ENCODE measurements at regions not wholly inside any gene's neighbourhood (a gene's known extent, or its start where the extent isn't known, plus 50 kb on each side); places are given as distances from the start of the nearest gene placed in this dataset.

DNA sequence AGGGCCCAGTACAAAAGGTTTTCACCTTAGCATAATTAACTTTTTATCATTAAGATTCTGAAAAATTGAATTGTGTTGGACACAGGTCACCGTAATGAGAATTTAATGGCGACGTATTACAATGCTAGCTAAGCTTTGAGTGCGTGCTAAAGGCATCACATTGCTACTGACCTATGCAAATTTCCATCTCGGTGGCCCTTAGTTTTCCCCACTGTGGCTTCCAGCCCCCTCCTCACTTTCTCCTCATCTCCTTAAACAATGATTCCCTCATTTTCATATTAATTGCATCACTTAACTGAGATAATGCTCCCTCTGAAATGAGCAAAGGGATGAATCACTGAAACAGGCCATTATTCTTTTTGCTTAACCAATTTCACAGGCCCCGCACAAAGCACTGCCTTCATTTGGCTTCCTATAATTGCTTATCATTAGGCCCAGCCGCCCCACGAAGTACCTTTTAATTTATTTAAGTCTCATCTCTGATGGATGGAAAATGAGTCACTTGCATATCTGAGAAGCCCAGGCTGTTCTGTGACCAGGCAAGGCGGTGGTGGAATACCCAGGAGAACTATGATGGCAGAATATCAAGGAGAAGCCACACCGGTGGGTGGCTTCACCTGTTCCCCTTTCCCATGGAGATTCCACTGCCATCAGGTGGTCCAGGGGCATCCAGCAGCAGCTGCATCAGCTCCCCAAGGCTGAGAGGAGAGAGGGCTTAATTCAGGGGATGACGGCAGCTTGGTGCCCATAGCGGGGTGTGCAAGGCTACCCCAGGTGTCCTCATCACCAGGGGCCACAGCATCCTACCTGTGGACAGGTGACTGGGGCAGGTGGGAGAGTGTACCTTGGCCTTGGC, 223.8 kb upstream of the BOD1L1 start:
- intact Hi-C loops (cut with DNase I) = no loop called here
- 82% methylated on average over 12 of the region's 12 CpGs for WGBS

DNA sequence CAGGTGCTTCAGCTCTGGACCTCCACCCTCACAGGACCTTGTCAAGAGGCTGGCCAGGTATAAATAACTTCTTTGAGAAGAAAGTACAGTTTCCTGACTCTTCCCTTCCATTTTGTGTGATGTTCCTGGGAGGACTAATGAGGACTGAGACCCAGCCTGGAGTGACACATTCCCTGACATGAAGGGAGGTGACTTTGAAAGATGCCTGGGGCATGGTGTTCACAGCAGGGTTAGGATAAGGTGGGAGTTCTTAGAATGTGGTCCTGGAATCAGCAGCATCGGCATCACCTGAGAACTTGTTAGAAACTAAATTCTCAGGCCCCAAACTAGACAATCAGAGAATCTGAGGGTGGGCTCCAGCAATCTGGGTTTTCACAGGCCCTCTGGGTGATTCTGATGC, 224.9 kb upstream of the BOD1L1 start:
- DNase-seq (ENCODE audit: low spot score) = no peak
- Histone ChIP-seq H3K9me3 (no peaks in the 10 kb centered on the region), H3K27ac (no peak overlapping the region), H3K36me3 (no peaks in the 10 kb centered on the region), H3K27me3 (replicated peaks; ENCODE audit: insufficient read depth) (no peaks in the 10 kb centered on the region), H3K4me3 (no peak overlapping the region), H3K4me1 (replicated peaks) (no peaks in the 10 kb centered on the region)
- TF ChIP-seq POLR2AphosphoS5 (IDR thresholded peaks at IDR 0.05) = no peak
- no peak for TF ChIP-seq POLR2A (IDR thresholded peaks at IDR 0.05)
- TF ChIP-seq, protein P1, sequence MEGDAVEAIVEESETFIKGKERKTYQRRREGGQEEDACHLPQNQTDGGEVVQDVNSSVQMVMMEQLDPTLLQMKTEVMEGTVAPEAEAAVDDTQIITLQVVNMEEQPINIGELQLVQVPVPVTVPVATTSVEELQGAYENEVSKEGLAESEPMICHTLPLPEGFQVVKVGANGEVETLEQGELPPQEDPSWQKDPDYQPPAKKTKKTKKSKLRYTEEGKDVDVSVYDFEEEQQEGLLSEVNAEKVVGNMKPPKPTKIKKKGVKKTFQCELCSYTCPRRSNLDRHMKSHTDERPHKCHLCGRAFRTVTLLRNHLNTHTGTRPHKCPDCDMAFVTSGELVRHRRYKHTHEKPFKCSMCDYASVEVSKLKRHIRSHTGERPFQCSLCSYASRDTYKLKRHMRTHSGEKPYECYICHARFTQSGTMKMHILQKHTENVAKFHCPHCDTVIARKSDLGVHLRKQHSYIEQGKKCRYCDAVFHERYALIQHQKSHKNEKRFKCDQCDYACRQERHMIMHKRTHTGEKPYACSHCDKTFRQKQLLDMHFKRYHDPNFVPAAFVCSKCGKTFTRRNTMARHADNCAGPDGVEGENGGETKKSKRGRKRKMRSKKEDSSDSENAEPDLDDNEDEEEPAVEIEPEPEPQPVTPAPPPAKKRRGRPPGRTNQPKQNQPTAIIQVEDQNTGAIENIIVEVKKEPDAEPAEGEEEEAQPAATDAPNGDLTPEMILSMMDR (IDR thresholded peaks at IDR 0.05) = no peak
- WGBS = 80% methylated on average over 1 of the region's 1 CpG
- intact Hi-C loops (cut with DNase I) = no loop called here

More for the DNA sequence above, 223.8 kb upstream of the BOD1L1 start:
- TF ChIP-seq, protein P1 (IDR thresholded peaks at IDR 0.05) = no peak
- TF ChIP-seq POLR2A (IDR thresholded peaks at IDR 0.05) (no peak), POLR2AphosphoS5 (IDR thresholded peaks at IDR 0.05) (no peak)
- no peaks in the 10 kb centered on the region for H3K4me1 ChIP-seq (replicated peaks)
- H3K27ac ChIP-seq = no peak overlapping the region
- no peak for DNase-seq (ENCODE audit: low spot score)
- H3K27me3 ChIP-seq (replicated peaks; ENCODE audit: insufficient read depth) = no peaks in the 10 kb centered on the region
- H3K4me3 ChIP-seq = no peak overlapping the region
- no peaks in the 10 kb centered on the region for H3K9me3 ChIP-seq
- no peaks in the 10 kb centered on the region for H3K36me3 ChIP-seq

- intact Hi-C loops (cut with DNase I) = no loop called here
- Histone ChIP-seq H3K27me3 (replicated peaks; ENCODE audit: insufficient read depth) (no peaks in the 10 kb centered on the region), H3K4me1 (replicated peaks) (no peaks in the 10 kb centered on the region), H3K9me3 (no peaks in the 10 kb centered on the region), H3K27ac (no peak overlapping the region), H3K4me3 (no peak overlapping the region), H3K36me3 (no peaks in the 10 kb centered on the region)
- DNase-seq (ENCODE audit: low spot score) = no peak
- TF ChIP-seq POLR2AphosphoS5 (IDR thresholded peaks at IDR 0.05) (no peak), POLR2A (IDR thresholded peaks at IDR 0.05) (no peak)
- TF ChIP-seq, protein P1 (IDR thresholded peaks at IDR 0.05) = no peak
- WGBS = 92% methylated on average over 5 of the region's 5 CpGs
Observed at GRCh38 chr4:13856387-13856786, 228.9 kb upstream of the BOD1L1 start.

DNA sequence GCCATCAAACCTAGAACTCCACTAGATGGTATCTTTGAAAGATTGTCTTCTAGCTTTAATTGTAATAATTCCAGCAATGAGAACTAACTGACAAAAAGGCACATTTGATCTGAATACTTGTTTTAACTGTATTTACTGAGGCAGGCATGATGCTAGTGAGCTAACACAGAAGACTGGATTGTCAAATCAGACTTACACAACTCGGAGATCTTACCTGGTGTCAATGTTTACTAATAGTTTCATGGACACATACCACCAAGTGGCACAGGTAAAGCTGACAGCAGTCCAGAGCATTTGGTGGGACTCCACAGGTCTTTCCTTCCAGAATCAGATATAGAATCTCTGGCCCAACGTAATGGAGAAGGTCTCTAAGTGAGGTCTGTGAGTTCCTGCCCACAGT, 229.9 kb upstream of the BOD1L1 start:
- Histone ChIP-seq H3K4me1 (replicated peaks) (no peaks in the 10 kb centered on the region), H3K4me3 (no peak overlapping the region), H3K27me3 (replicated peaks; ENCODE audit: insufficient read depth) (no peaks in the 10 kb centered on the region), H3K9me3 (no peaks in the 10 kb centered on the region), H3K36me3 (no peaks in the 10 kb centered on the region), H3K27ac (no peak overlapping the region)
- no peak for DNase-seq (ENCODE audit: low spot score)
- 76% methylated on average over 2 of the region's 2 CpGs for WGBS
- intact Hi-C loops (cut with DNase I) = no loop called here
- TF ChIP-seq, protein P1 (IDR thresholded peaks at IDR 0.05) = no peak
- no peak for TF ChIP-seq POLR2AphosphoS5 (IDR thresholded peaks at IDR 0.05)
- TF ChIP-seq POLR2A (IDR thresholded peaks at IDR 0.05) = no peak

DNA sequence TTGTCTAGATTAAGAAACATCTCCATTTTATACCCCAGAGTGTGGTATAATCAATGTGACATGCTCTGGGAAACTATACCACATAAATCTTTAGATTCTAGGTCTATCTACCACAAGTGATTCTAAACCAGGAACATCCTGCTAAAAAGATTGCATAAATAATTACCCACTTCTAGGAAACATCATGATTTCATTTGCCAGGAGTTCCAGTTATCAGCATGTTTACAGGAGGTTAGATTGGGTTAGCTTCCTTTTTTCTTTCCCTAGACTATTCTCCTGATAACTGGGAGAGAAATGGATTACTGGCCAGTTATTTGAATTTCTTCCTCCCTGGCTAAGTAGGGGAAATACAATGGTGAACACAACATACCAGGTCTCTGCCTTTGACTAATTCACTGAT, 230.3 kb upstream of the BOD1L1 start:
- Histone ChIP-seq H3K27ac (no peak overlapping the region), H3K36me3 (no peaks in the 10 kb centered on the region), H3K4me1 (replicated peaks) (no peaks in the 10 kb centered on the region), H3K27me3 (replicated peaks; ENCODE audit: insufficient read depth) (no peaks in the 10 kb centered on the region), H3K4me3 (no peak overlapping the region), H3K9me3 (no peaks in the 10 kb centered on the region)
- intact Hi-C loops (cut with DNase I) = no loop called here
- DNase-seq (ENCODE audit: low spot score) = no peak
- TF ChIP-seq POLR2AphosphoS5 (IDR thresholded peaks at IDR 0.05) (no peak), POLR2A (IDR thresholded peaks at IDR 0.05) (no peak)
- TF ChIP-seq, protein P1 (IDR thresholded peaks at IDR 0.05) = no peak
